H1 (cell line): ENCODE measurements at regions not wholly inside any gene's neighbourhood (a gene's known extent, or its start where the extent isn't known, plus 50 kb on each side); places are given as distances from the start of the nearest gene placed in this dataset.

Source experiments
- ASH2L ChIP-seq: fragments of 200-600, 300-600 bp; sonication (generic); IDR thresholded peaks from one replicate; pipeline ENCODE4 v1.7.1; 2017; ENCODE audit warnings: low read length
- EGR1 ChIP-seq: IDR thresholded peaks from 2 replicates; pipeline ENCODE4 v1.6.1; 2011; ENCODE audit warnings: low read depth, low read length, borderline replicate concordance
- EP300 ChIP-seq, 2 experiments: IDR thresholded peaks; 1 replicate in 1 of 2; 2 replicates in 1 of 2; pipeline ENCODE4 v1.6.1; 2011 to 2012; ENCODE audit warnings: low read depth in 2 of 2, low read length in 2 of 2, mild to moderate bottlenecking in 2 of 2, borderline replicate concordance in 1 of 2, inconsistent platforms in 1 of 2, moderate library complexity in 1 of 2
- JUND ChIP-seq: IDR thresholded peaks from 2 replicates; pipeline ENCODE4 v1.6.1; 2011; ENCODE audit warnings: mild to moderate bottlenecking, improper control_type of control experiment, low read length
- NRF1 ChIP-seq: IDR thresholded peaks from 2 replicates; pipeline ENCODE4 v1.6.1; 2011; ENCODE audit warnings: mild to moderate bottlenecking, low read depth, low read length, improper control_type of control experiment
- POLR2A ChIP-seq, 2 experiments: IDR thresholded peaks; 1 replicate in 1 of 2; 2 replicates in 1 of 2; pipeline ENCODE4 v1.6.1; 2011; ENCODE audit warnings: low read depth in 2 of 2, low read length in 2 of 2, mild to moderate bottlenecking in 2 of 2; ENCODE audit errors: control extremely low read depth in 1 of 2
- POLR2AphosphoS5 ChIP-seq: IDR thresholded peaks from 2 replicates; pipeline ENCODE4 v1.6.1; 2011; ENCODE audit warnings: low read depth, low read length
- SP1 ChIP-seq: IDR thresholded peaks from 2 replicates; pipeline ENCODE4 v1.6.1; 2011; ENCODE audit warnings: low read depth, low read length
- SP4 ChIP-seq: IDR thresholded peaks from 2 replicates; pipeline ENCODE4 v1.6.1; 2012; ENCODE audit warnings: low read length, inconsistent platforms
- TF ChIP-seq, protein P1 (sequence below), 3 experiments: IDR thresholded peaks; 1 replicate in 2 of 3; 2 replicates in 1 of 3; pipeline versions ENCODE4 v1.5.1 to v1.6.1; 2011; ENCODE audit warnings: low read length in 3 of 3, mild to moderate bottlenecking in 3 of 3, inconsistent platforms in 2 of 3, low read depth in 1 of 3, moderate library complexity in 1 of 3; ENCODE audit not compliant: insufficient read depth in 1 of 3; ENCODE audit errors: control extremely low read depth in 1 of 3

- TF ChIP-seq EGR1 (no peak), JUND (no peak), POLR2A (IDR thresholded peaks at IDR 0.05; ENCODE audit: control extremely low read depth in 1 of 2, low read depth in 2 of 2, low read length in 2 of 2) (no peak), EP300 (IDR thresholded peaks at IDR 0.05; ENCODE audit: borderline replicate concordance in 1 of 2, low read depth in 2 of 2, low read length in 2 of 2) (no peak), NRF1 (no peak), ASH2L (no peak), POLR2AphosphoS5 (no peak), SP4 (no peak), SP1 (no peak)
- TF ChIP-seq, protein P1, sequence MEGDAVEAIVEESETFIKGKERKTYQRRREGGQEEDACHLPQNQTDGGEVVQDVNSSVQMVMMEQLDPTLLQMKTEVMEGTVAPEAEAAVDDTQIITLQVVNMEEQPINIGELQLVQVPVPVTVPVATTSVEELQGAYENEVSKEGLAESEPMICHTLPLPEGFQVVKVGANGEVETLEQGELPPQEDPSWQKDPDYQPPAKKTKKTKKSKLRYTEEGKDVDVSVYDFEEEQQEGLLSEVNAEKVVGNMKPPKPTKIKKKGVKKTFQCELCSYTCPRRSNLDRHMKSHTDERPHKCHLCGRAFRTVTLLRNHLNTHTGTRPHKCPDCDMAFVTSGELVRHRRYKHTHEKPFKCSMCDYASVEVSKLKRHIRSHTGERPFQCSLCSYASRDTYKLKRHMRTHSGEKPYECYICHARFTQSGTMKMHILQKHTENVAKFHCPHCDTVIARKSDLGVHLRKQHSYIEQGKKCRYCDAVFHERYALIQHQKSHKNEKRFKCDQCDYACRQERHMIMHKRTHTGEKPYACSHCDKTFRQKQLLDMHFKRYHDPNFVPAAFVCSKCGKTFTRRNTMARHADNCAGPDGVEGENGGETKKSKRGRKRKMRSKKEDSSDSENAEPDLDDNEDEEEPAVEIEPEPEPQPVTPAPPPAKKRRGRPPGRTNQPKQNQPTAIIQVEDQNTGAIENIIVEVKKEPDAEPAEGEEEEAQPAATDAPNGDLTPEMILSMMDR (IDR thresholded peaks at IDR 0.05; ENCODE audit: control extremely low read depth in 1 of 3, insufficient read depth in 1 of 3, low read depth in 1 of 3, low read length in 3 of 3): no peak
These were observed 154.6 kb upstream of the GRIN2B start for GRCh38 chr12:14135996-14136395.
